H1 (cell line): ENCODE measurements at regions not wholly inside any gene's neighbourhood (a gene's known extent, or its start where the extent isn't known, plus 50 kb on each side); places are given as distances from the start of the nearest gene placed in this dataset.

ENCODE experiments used
- CHD1 ChIP-seq: IDR thresholded peaks from 2 replicates; pipeline ENCODE4 v1.6.1; 2012; ENCODE audit warnings: low read depth, low read length, improper control_type of control experiment
- HDAC2 ChIP-seq, 2 experiments: fragments of 300-600 bp in 1 of 2; sonication (generic) in 1 of 2; IDR thresholded peaks; 2 replicates each; pipeline ENCODE4 v1.6.1; 2011 to 2012; ENCODE audit warnings: low read depth in 2 of 2, low read length in 2 of 2, mild to moderate bottlenecking in 2 of 2, moderate library complexity in 2 of 2, borderline replicate concordance in 1 of 2, inconsistent platforms in 1 of 2

GRCh38 chr11:91880660-91881059 is 344.0 kb upstream of the FAT3 start (continued):
- TF ChIP-seq HDAC2 (IDR thresholded peaks at IDR 0.05; ENCODE audit: borderline replicate concordance in 1 of 2, low read depth in 2 of 2, low read length in 2 of 2) (no peak), CHD1 (no peak)
